NCI-H2196 (cell line): ENCODE measurements at regions not wholly inside any gene's neighbourhood (a gene's known extent, or its start where the extent isn't known, plus 50 kb on each side); places are given as distances from the start of the nearest gene placed in this dataset.
"Not testable (repeated sequence)": the region's sequence is repeated elsewhere in the genome, so short reads cannot be mapped to it uniquely, and the experiment has no call there.

Experiments used
- DNase-seq: peaks from one replicate; lab custom pipeline; 2025; ENCODE audit not compliant: unreplicated experiment; lab: John Stamatoyannopoulos, UW

DNA sequence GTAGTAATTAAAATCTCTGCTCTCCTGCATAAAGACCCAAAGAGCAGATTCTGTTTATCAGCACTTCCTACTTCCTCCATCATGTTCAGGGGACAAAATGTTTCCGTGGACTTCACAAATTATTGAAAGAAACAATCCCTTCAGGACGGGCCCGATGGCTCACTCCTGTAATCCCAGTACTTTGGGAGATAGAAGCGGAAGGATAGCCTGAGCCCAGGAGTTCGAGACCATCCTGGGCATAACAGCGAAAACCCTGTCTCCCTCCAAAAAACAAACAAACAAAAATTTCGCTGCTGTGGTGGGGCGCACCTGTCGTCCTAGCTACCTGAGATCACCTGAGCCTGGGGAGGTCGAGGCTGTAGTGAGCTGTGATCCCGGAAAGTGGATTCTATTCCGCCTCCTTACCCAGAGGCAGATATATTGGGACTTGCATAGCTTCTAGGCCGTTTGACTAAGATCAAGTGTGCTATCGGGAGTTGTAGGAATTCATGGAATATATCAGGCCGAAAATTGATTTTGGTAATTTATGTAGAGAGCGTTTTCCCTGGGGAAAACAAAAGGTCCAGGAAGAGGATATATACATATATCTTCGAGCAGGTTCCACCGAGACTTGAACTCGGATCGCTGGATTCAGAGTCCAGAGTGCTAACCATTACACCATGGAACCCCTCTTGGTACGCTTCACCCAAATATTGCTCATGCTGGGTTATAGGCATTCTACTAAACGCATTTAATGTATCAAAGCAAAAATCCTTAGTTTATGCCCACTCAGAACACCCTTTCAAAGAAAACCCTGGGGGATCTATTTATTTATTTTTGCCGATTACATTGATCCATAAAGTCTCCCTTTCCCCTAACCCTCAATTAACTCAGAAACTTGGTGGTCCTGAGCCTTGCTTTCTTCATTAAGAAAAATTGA is 74.5 kb upstream of the ZNF184 start:
- no peak for DNase-seq

DNA sequence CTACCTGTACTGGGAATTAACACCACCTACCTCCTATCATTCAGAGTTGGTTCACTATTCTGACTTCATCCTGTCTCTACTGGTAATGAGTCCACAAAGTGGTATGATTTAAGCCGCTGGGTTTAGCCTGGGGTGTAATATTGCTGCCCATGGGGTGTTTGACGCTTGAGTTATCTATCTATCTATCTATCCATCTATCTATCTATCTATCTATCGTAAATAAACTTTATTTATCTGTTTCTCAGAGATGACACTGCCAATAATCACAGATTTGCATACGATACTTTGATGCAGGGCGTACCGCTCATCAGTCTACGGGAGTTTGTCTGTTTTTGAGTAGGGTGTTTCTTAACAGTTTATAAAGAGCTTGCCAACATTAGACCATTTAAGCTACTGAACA is 73.6 kb upstream of the ZNF184 start:
- DNase-seq = no peak

DNA sequence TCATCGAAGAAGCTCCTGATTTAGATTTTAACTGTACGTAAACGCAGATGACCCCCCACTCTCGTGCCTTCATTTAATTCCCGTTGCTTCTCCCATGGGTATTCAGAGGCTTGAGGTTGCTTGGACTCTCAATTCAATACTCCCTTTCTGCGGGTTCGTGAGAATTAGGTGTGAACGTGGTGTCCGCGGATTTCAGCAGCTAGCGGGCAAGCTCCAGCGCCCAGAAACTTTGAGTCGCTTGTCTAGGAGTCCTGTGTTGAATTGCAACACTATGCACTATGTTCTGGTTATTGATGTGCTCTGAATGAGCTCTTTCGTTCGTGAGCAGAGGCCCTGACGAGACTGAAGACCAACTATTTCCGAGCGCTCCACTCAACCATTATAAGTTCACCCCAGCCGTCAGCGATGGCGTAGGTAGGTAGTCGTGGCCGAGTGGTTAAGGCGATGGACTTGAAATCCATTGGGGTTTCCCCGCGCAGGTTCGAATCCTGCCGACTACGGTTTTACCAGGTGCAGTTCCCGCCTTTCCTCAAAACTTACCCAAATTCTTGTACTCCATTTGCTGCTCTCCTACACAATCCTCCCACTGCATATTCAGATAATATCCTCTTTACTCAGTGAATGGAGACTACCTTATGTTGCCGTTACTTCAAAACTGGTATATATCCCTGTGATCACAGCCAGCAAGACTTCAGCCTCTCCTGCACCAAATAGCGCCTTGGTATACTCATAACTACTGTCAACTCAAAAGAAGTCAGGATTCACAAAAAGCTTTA is 72.6 kb upstream of the ZNF184 start:
- no peak for DNase-seq

- no peak for DNase-seq
Observed at GRCh38 chr6:27544612-27545260, 71.8 kb upstream of the ZNF184 start.

DNA sequence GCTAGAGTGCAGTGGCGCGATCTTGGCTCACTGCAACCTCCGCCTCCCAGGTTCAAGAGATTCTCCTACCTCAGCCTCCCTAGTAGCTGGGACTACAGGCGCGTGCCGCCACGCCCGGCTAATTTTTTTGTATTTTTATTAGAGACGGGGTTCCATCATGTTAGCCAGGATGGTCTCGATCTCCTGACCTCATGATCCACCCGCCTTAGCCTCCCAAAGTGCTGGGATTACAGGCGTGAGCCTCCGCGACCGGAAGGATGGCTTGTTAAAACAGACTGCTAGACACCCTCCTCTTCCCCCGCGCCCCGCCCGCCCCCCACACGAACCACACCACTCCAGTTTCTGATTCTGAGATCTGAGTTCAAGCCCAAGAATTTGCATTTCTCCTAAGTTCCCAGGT is 71.2 kb upstream of the ZNF184 start:
- DNase-seq = not testable (repeated sequence)

DNA sequence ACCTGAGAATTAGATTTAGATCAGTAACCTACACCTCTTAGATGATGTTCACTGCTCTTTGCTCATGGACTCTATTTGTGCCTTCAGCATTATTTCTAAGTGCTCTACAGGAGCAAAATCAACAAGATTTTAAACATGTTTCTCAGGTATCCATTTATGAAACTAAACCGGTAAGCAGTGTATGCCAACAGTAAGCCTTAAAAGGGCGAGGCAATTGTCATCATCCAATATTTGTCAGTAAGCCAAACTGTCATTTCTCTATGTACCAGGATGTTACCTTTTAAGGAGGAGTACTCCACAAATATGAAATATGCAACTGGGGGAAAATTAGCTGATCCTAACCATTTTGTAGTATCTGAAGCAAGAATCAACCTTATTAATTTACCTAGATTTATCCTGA is 69.6 kb upstream of the ZNF184 start:
- no peak for DNase-seq

- DNase-seq = no peak
Observed at GRCh38 chr6:27541933-27542297, 69.0 kb upstream of the ZNF184 start.

GRCh38 chr6:27541212-27541932 is 68.5 kb upstream of the ZNF184 start:
- DNase-seq = no peak

- no peak for DNase-seq
Observed at GRCh38 chr6:27539551-27539950, 66.6 kb upstream of the ZNF184 start.

DNA sequence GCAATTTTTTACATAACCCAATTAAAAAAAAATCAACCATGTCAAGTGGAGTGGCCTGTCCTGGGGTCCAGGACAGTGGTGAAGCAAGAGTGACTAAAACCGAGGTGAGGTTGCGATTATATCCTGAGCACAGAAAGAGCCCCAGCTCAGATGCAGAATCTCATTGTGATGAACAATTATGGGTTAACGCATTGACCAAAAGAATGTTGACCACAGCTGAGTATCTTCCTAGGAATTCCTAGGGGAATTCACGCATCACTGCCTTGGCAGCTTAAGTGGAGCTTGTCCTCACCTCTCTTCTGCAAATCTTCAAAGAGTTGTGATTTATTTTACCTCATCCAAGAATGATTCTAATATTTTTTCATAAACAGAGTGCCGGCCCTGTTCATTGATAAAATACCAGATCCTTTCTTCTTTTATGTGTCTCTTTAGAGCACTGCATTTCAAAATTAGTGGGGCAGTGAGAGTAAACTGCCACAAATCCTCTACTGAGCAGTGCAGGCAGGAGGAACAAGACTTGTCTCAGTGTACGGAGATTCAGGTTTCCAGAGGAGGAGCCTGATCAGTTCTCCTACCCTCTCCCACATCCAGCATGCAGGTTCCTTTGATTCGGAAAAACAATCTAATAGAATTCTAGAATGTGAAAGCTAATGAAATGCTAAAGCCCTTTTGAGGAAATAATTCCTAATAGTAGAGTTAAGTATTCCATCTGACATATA is 60.1 kb upstream of the ZNF184 start:
- no peak for DNase-seq

GRCh38 chr6:27531772-27532459 is 59.0 kb upstream of the ZNF184 start:
- DNase-seq = no peak

- not testable (repeated sequence) for DNase-seq
Observed at GRCh38 chr6:27529796-27530195, 56.9 kb upstream of the ZNF184 start.

- DNase-seq = no peak
Observed at GRCh38 chr6:27528714-27529113, 55.8 kb upstream of the ZNF184 start.
